ENCODE measurements at regions not wholly inside any gene's neighbourhood (a gene's known extent, or its start where the extent isn't known, plus 50 kb on each side); places are given as distances from the start of the nearest gene placed in this dataset.
"Not testable (repeated sequence)": the region's sequence is repeated elsewhere in the genome, so short reads cannot be mapped to it uniquely, and the experiment has no call there.

GRCh38 chr4:59759082-59759825 is 1440.9 kb upstream of the ADGRL3 start:
- TF ChIP-seq, protein P1, sequence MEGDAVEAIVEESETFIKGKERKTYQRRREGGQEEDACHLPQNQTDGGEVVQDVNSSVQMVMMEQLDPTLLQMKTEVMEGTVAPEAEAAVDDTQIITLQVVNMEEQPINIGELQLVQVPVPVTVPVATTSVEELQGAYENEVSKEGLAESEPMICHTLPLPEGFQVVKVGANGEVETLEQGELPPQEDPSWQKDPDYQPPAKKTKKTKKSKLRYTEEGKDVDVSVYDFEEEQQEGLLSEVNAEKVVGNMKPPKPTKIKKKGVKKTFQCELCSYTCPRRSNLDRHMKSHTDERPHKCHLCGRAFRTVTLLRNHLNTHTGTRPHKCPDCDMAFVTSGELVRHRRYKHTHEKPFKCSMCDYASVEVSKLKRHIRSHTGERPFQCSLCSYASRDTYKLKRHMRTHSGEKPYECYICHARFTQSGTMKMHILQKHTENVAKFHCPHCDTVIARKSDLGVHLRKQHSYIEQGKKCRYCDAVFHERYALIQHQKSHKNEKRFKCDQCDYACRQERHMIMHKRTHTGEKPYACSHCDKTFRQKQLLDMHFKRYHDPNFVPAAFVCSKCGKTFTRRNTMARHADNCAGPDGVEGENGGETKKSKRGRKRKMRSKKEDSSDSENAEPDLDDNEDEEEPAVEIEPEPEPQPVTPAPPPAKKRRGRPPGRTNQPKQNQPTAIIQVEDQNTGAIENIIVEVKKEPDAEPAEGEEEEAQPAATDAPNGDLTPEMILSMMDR (IDR thresholded peaks at IDR 0.05; ENCODE audit: low read depth, low read length, missing control alignments) = no peak
- H3K4me3 ChIP-seq (replicated peaks; ENCODE audit: low read depth, low read length) = no peak overlapping the region
- DNase-seq (ENCODE audit: extremely low read depth, low read depth) = no peak

DNA sequence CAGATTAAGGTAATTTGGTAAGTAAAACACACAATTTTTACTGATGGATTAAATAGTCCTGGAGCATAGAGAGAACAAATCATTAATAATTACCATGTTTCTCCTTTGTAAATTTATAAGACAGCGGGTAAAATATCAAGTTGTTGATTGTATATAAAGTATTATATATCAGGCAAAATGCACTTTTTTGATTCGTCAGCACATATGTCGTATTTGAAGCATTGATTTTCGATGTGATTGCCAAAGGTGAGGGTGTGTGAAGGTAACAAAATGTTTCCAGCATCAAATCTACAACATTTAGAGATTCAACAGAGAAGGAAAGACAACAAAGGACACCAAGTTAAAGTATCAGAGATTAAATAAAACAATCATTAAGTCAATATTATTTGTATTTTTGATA is 1437.8 kb upstream of the ADGRL3 start:
- no peak overlapping the region for H3K4me3 ChIP-seq (replicated peaks; ENCODE audit: low read depth, low read length)
- TF ChIP-seq, protein P1 (IDR thresholded peaks at IDR 0.05; ENCODE audit: low read depth, low read length, missing control alignments) = no peak
- DNase-seq (ENCODE audit: extremely low read depth, low read depth) = no peak

DNA sequence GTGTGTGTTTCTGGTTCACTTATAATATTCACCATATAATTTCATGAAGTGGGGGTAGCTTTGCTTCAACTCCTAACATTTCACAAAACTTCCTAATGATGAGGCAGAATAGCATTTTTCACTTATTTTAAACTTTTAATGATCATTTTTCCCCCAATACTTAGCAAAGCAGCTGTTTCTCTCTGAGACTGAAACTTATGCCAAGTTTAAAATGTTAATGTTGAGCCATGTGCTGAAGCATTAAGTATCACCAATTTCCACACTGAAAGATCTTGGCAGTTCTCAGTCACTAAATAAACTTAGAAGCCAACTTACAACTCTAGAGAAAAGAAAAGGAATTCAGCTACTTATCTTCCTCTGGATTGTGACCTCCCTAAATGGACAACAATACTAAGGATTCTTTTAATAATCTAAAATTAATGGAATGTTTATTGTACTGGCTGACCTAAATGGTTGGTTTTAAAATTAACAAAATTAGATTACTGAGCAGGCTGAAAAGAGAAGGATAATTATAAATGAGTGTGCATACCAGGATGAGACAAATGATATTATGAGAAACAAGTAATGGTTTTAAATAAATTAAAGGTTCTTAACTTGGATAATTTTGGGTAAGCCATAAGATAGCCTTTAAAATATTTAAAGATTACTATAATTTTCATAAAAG is 1429.4 kb upstream of the ADGRL3 start:
- H3K4me3 ChIP-seq (replicated peaks; ENCODE audit: low read depth, low read length) = no peak overlapping the region
- TF ChIP-seq, protein P1 (IDR thresholded peaks at IDR 0.05; ENCODE audit: low read depth, low read length, missing control alignments) = no peak
- DNase-seq (ENCODE audit: extremely low read depth, low read depth) = no peak

GRCh38 chr4:59772641-59773139 is 1427.4 kb upstream of the ADGRL3 start:
- H3K4me3 ChIP-seq (replicated peaks; ENCODE audit: low read depth, low read length) = no peak overlapping the region
- TF ChIP-seq, protein P1 (IDR thresholded peaks at IDR 0.05; ENCODE audit: low read depth, low read length, missing control alignments) = no peak
- no peak for DNase-seq (ENCODE audit: extremely low read depth, low read depth)

- not testable (repeated sequence) for H3K4me3 ChIP-seq (replicated peaks; ENCODE audit: low read depth, low read length); DNase-seq (ENCODE audit: extremely low read depth, low read depth)
Measured at GRCh38 chr4:59780271-59780670, 1419.9 kb upstream of the ADGRL3 start.

DNA sequence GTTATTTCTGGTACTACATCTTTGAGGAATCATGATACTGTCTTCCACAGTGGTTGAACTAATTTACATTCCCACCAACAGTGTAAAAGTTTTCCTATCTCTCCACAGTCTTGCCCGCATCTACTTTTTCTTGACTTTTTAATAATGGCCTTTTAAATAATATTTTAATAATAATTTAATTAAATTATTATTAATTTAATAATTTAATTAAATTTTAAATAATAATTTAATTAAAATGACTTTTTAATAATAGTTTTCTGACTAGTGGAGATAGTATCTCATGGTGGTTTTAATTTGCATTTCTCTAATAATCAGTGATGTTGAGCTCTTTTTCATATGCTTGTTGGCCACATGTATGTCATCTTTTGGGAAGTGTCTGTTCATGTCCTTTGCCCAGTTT is 1395.0 kb upstream of the ADGRL3 start:
- TF ChIP-seq, protein P1 (IDR thresholded peaks at IDR 0.05; ENCODE audit: low read depth, low read length, missing control alignments) = no peak
- no peak overlapping the region for H3K4me3 ChIP-seq (replicated peaks; ENCODE audit: low read depth, low read length)
- no peak for DNase-seq (ENCODE audit: extremely low read depth, low read depth)

DNA sequence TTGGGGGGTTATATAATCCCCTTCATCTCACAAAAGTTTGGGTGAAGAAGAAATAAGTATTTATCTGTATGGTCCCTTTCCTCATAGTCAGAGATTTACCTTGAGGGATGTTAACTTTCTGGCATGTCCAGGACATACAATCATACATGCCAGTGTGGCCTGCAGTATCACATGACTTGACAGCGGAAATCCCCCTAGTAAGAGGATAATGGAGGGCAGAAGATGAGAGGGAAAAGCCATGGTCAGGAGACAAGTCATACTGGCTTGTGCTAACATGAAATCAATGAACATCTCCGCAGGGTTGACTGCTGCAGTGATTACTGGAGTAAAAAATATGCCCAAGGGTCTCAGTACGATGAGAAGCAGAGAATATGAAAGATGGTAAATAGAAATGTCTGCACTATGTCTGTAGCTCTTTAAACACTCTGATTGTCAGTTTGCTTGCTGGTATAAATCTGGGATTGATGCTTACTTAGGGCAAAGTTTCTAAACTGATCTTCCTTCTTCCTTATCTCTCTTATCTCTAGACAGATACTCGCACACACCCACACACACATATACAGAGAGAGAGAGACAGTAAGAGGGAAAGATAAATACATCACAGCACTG is 1385.6 kb upstream of the ADGRL3 start:
- DNase-seq (ENCODE audit: extremely low read depth, low read depth) = no peak
- H3K4me3 ChIP-seq (replicated peaks; ENCODE audit: low read depth, low read length) = no peak overlapping the region
- TF ChIP-seq, protein P1 (IDR thresholded peaks at IDR 0.05; ENCODE audit: low read depth, low read length, missing control alignments) = no peak
